ENCODE measurements at regions not wholly inside any gene's neighbourhood (a gene's known extent, or its start where the extent isn't known, plus 50 kb on each side); places are given as distances from the start of the nearest gene placed in this dataset.
A peak's percentile ranks its signal among the peaks of the same experiment; 100 is the strongest.

GRCh38 chr4:180134091-180134866 lies 2108.9 kb upstream of the TENM3 start:
- DNase-seq (ENCODE audit: low spot score): no peak

- DNase-seq (ENCODE audit: low spot score): no peak
Observed at GRCh38 chr4:180141734-180142133, 2101.5 kb upstream of the TENM3 start.

GRCh38 chr4:180148737-180149136 lies 2094.5 kb upstream of the TENM3 start:
- DNase-seq (ENCODE audit: low spot score): no peak

- peak; percentile 11 for DNase-seq (ENCODE audit: low spot score)
Observed at GRCh38 chr4:180150818-180151217, 2092.4 kb upstream of the TENM3 start.

- no peak for DNase-seq (ENCODE audit: low spot score)
Observed at GRCh38 chr4:180152831-180153230, 2090.4 kb upstream of the TENM3 start.

GRCh38 chr4:180153587-180153986 lies 2089.6 kb upstream of the TENM3 start:
- no peak for DNase-seq (ENCODE audit: low spot score)

GRCh38 chr4:180156684-180157083 lies 2086.5 kb upstream of the TENM3 start:
- no peak for DNase-seq (ENCODE audit: low spot score)

GRCh38 chr4:180160195-180160983 lies 2082.8 kb upstream of the TENM3 start:
- no peak for DNase-seq (ENCODE audit: low spot score)

GRCh38 chr4:180164799-180165198 lies 2078.4 kb upstream of the TENM3 start:
- DNase-seq (ENCODE audit: low spot score): peak; percentile 82

- DNase-seq (ENCODE audit: low spot score): no peak
Observed at GRCh38 chr4:180169394-180169793, 2073.8 kb upstream of the TENM3 start.

- DNase-seq (ENCODE audit: low spot score): no peak
Observed at GRCh38 chr4:180169966-180170365, 2073.2 kb upstream of the TENM3 start.

GRCh38 chr4:180179146-180179545 lies 2064.1 kb upstream of the TENM3 start:
- no peak for DNase-seq (ENCODE audit: low spot score)

- no peak for DNase-seq (ENCODE audit: low spot score)
Observed at GRCh38 chr4:180189666-180190065, 2053.5 kb upstream of the TENM3 start.

- DNase-seq (ENCODE audit: low spot score): no peak
Observed at GRCh38 chr4:180190382-180190781, 2052.8 kb upstream of the TENM3 start.

- DNase-seq (ENCODE audit: low spot score): no peak
Observed at GRCh38 chr4:180197471-180197870, 2045.7 kb upstream of the TENM3 start.

GRCh38 chr4:180203349-180203748 lies 2039.9 kb upstream of the TENM3 start:
- DNase-seq (ENCODE audit: low spot score): no peak

- no peak for DNase-seq (ENCODE audit: low spot score)
Observed at GRCh38 chr4:180205276-180205675, 2037.9 kb upstream of the TENM3 start.

- no peak for DNase-seq (ENCODE audit: low spot score)
Observed at GRCh38 chr4:180207921-180208320, 2035.3 kb upstream of the TENM3 start.

GRCh38 chr4:180217070-180217469 lies 2026.1 kb upstream of the TENM3 start:
- DNase-seq (ENCODE audit: low spot score): no peak

- DNase-seq (ENCODE audit: low spot score): no peak
Observed at GRCh38 chr4:180219080-180219479, 2024.1 kb upstream of the TENM3 start.

- DNase-seq (ENCODE audit: low spot score): no peak
Observed at GRCh38 chr4:180225977-180226376, 2017.2 kb upstream of the TENM3 start.

GRCh38 chr4:180234730-180235129 lies 2008.5 kb upstream of the TENM3 start:
- no peak for DNase-seq (ENCODE audit: low spot score)

- no peak for DNase-seq (ENCODE audit: low spot score)
Observed at GRCh38 chr4:180240670-180241069, 2002.5 kb upstream of the TENM3 start.
